K562 (cell line): ENCODE measurements at regions not wholly inside any gene's neighbourhood (a gene's known extent, or its start where the extent isn't known, plus 50 kb on each side); places are given as distances from the start of the nearest gene placed in this dataset.

ENCODE experiments used
- ATAC-seq: fragments of 200-7000 bp; cut with Tn5 transposase; 3 replicates; pipeline ENCODE4 v1.9.1; 2020; ENCODE audit warnings: moderate library complexity
- BruUV-seq: library from RNA; stranded (reverse); fragments of 400-500 nt; replicated peaks from 2 replicates; lab custom pipeline; 2021; lab: Mats Ljungman, UMichigan
- CTCF ChIA-PET: fragments of 300-600 bp; formaldehyde crosslinking; extraction: SDS; loops from one replicate; lab custom pipeline; 2021; ENCODE audit warnings: low intra/inter-chr PET ratio; lab: Yijun Ruan, JAX
- POLR2A ChIA-PET: fragments of 300-600, 350-650 bp; sonication (Branson Sonifier 250); formaldehyde crosslinking; extraction: SDS; loops from one replicate; lab custom pipeline; 2021; ENCODE audit warnings: antibody characterized with exemption, inconsistent platforms; lab: Yijun Ruan, JAX
- DNase-seq, 4 experiments: peaks; one replicate each; pipeline versions ENCODE4 v3.0.0 to v3.0.0-alpha.2; 2011 to 2018; ENCODE audit warnings: low spot score in 3 of 4, mixed read lengths in 3 of 4; ENCODE audit errors: extremely low read depth in 1 of 4
- FAIRE-seq: peaks from 2 replicates; lab custom pipeline; 2011; peaks lifted over from hg19 to GRCh38; lab: Jason Lieb, UNC
- H2AFZ ChIP-seq: 2 replicates; pipeline ENCODE4 v1.6.0; 2011; ENCODE audit warnings: low read depth, low read length, control low read depth, inconsistent platforms
- H3K27ac ChIP-seq: fragments of 200-600 bp; 3 replicates; pipeline ENCODE4 v1.8.0; 2011; ENCODE audit warnings: low read depth, mild to moderate bottlenecking, control low read depth, inconsistent platforms, low read length, moderate library complexity, mixed read lengths; ENCODE audit errors: extremely low read depth
- H3K27me3 ChIP-seq, 2 experiments: fragments of 300-600 bp in 1 of 2; 2 replicates in 1 of 2; 3 replicates in 1 of 2; pipeline versions ENCODE4 v1.6.0 to v1.8.0; 2011; ENCODE audit warnings: inconsistent platforms in 2 of 2, low read length in 2 of 2, mild to moderate bottlenecking in 1 of 2, mixed read lengths in 1 of 2, moderate library complexity in 1 of 2; ENCODE audit not compliant: control insufficient read depth in 2 of 2, insufficient read depth in 2 of 2
- H3K36me3 ChIP-seq: fragments of 300-600 bp; 3 replicates; pipeline ENCODE4 v1.8.0; 2011; ENCODE audit warnings: mild to moderate bottlenecking, low read length, inconsistent platforms; ENCODE audit not compliant: control insufficient read depth, insufficient read depth
- H3K4me1 ChIP-seq, 2 experiments: fragments of 200-600 bp in 1 of 2; replicated peaks in 1 of 2; 2 replicates in 1 of 2; 3 replicates in 1 of 2; pipeline versions ENCODE4 v1.5.1 to v1.8.0; 2011; ENCODE audit warnings: inconsistent platforms in 2 of 2, low read length in 2 of 2, mild to moderate bottlenecking in 1 of 2, mixed read lengths in 1 of 2, moderate library complexity in 1 of 2; ENCODE audit not compliant: control insufficient read depth in 2 of 2, insufficient read depth in 2 of 2
- H3K4me2 ChIP-seq: 2 replicates; pipeline ENCODE4 v1.6.1; 2011; ENCODE audit warnings: low read length, control low read depth, inconsistent platforms, mixed read lengths; ENCODE audit not compliant: insufficient read depth
- H3K4me3 ChIP-seq: fragments of 200-600 bp; sonication (generic), shearing (Covaris generic); 2 replicates; pipeline ENCODE4 v1.5.1; 2016; ENCODE audit warnings: control low read depth, inconsistent platforms
- H3K79me2 ChIP-seq: fragments of 200-600 bp; 3 replicates; pipeline ENCODE4 v1.8.0; 2011; ENCODE audit warnings: low read length, inconsistent platforms; ENCODE audit not compliant: control insufficient read depth, insufficient read depth
- H3K9ac ChIP-seq, 2 experiments: 2 replicates each; pipeline versions ENCODE4 v1.6.0 to v1.6.1; 2011; ENCODE audit warnings: low read depth in 2 of 2, low read length in 2 of 2, control low read depth in 1 of 2, inconsistent platforms in 1 of 2, mild to moderate bottlenecking in 1 of 2, mixed read lengths in 1 of 2; ENCODE audit not compliant: insufficient read depth in 1 of 2
- H3K9me1 ChIP-seq: one replicate; pipeline ENCODE4 v1.6.0; 2011; ENCODE audit warnings: inconsistent platforms, mild to moderate bottlenecking, low read length, moderate library complexity; ENCODE audit not compliant: control insufficient read depth, insufficient read depth
- H3K9me3 ChIP-seq: replicated peaks from 2 replicates; pipeline ENCODE4 v1.5.1; 2011; ENCODE audit warnings: low read depth, low read length, inconsistent platforms; ENCODE audit not compliant: control insufficient read depth, insufficient read depth
- H4K20me1 ChIP-seq: replicated peaks from 2 replicates; pipeline ENCODE4 v1.6.1; 2011; ENCODE audit warnings: low read length, inconsistent platforms, mixed read lengths; ENCODE audit not compliant: control insufficient read depth, insufficient read depth
- ARID3A ChIP-seq: IDR thresholded peaks from 2 replicates; pipeline ENCODE4 v1.6.1; 2012; ENCODE audit warnings: low read depth, low read length, improper control_type of control experiment, borderline replicate concordance
- CC2D1A ChIP-seq: fragments of 450-650 bp; IDR thresholded peaks from 2 replicates; pipeline ENCODE4 v1.6.1; 2017; ENCODE audit warnings: mild to moderate bottlenecking
- ID3 ChIP-seq, 2 experiments: fragments of 250-450 bp in 1 of 2; fragments of 450-650 bp in 1 of 2; sonication (Bioruptor Pico) in 1 of 2; IDR thresholded peaks; 2 replicates each; pipeline versions ENCODE4 v1.6.1 to v1.8.0; 2016 to 2021; ENCODE audit warnings: mild to moderate bottlenecking in 2 of 2, moderate library complexity in 2 of 2, missing compliant biosample characterization in 1 of 2, missing genetic modification characterization in 1 of 2
- KAT8 ChIP-seq: fragments of 450-650 bp; IDR thresholded peaks from 2 replicates; pipeline ENCODE4 v1.6.1; 2016; ENCODE audit warnings: low read depth, mild to moderate bottlenecking
- KLF10 ChIP-seq: fragments of 250-450 bp; sonication (Bioruptor Pico); IDR thresholded peaks from 2 replicates; pipeline ENCODE4 v1.6.1; 2021; ENCODE audit warnings: matching md5 sums
- MLLT1 ChIP-seq, 2 experiments: fragments of 450-650 bp; IDR thresholded peaks; 2 replicates each; pipeline ENCODE4 v1.6.1; 2016
- MTA2 ChIP-seq: fragments of 450-650 bp; IDR thresholded peaks from 2 replicates; pipeline ENCODE4 v1.6.1; 2016; ENCODE audit warnings: low read depth
- NCOA6 ChIP-seq: fragments of 450-650 bp; IDR thresholded peaks from 2 replicates; pipeline ENCODE4 v1.6.1; 2017; ENCODE audit warnings: mild to moderate bottlenecking
- THAP7 ChIP-seq: fragments of 250-450 bp; sonication (Bioruptor Pico); IDR thresholded peaks from 2 replicates; pipeline ENCODE4 v1.5.0; 2021
- ZBTB5 ChIP-seq: fragments of 450-650 bp; IDR thresholded peaks from 2 replicates; pipeline ENCODE4 v1.6.1; 2017; ENCODE audit warnings: antibody characterized with exemption
- WGBS: fragments of 100-300 bp; shearing (Covaris generic); methylation state at CpG from one replicate; pipeline ENCODE4 v1.1.6; 2016; ENCODE audit warnings: low coverage, mixed read lengths; ENCODE audit not compliant: insufficient coverage; ENCODE audit errors: missing lambda C conversion rate; 5-methylcytosine and 5-hydroxymethylcytosine counted together
- in situ Hi-C: fragments of 300-500 bp; cut with MboI; formaldehyde crosslinking; loops from 4 replicates; pipeline ENCODE4 v1.15.0; 2018; ENCODE audit warnings: inconsistent platforms, mixed read lengths
- intact Hi-C: fragments of 100-400 bp; cut with micrococcal nuclease; formaldehyde crosslinking; loops from 2 replicates; pipeline ENCODE4 v1.14.2; 2022

GRCh38 chr5:109630093-109630492, 59.6 kb upstream of the MAN2A1 start:
- Histone ChIP-seq H3K79me2 (no peaks in the 10 kb centered on the region), H3K36me3 (no peaks in the 10 kb centered on the region), H3K9ac (no peak overlapping the region), H2AFZ (no peak overlapping the region), H3K9me1 (no peaks in the 10 kb centered on the region), H3K9me3 (no peaks in the 10 kb centered on the region), H3K4me2 (no peak overlapping the region), H4K20me1 (no peaks in the 10 kb centered on the region), H3K4me3 (no peak overlapping the region), H3K27me3 (peaks cover 0 to 5% of the 10 kb centered on the region in 2 experiments; a peak in 1 of 5 replicates), H3K27ac (no peak overlapping the region), H3K4me1 (peaks cover 0 to 2% of the 10 kb centered on the region in 2 experiments; a peak in 2 of 5 replicates)
- CTCF ChIA-PET, result no interaction called here
- intact Hi-C loops (no loop called here), in situ Hi-C loops (no loop called here)
- TF ChIP-seq CC2D1A (no peak), KLF10 (CRISPR knock-in tag) (no peak), THAP7 (CRISPR knock-in tag) (no peak), ID3 (CRISPR knock-in tag; IDR thresholded peaks at IDR 0.05) (no peak), ID3 (tag; IDR thresholded peaks at IDR 0.05) (no peak), ZBTB5 (no peak), MLLT1 (IDR thresholded peaks at IDR 0.05) (no peak), KAT8 (no peak), NCOA6 (no peak), MTA2 (no peak), ARID3A (no peak)
- FAIRE-seq, result no peak
- 2% methylated on average over 4 of the region's 4 CpGs for WGBS
- no peak for DNase-seq
- no TSS peak for BruUV-seq
- ATAC-seq, result no peak
- POLR2A ChIA-PET, result interaction anchor here (0.6 to 2.0 kb wide), 2 partner anchors 11 to 1487 kb away, joined by 3 to 6 read pairs; no protein-coding TSS in a partner anchor
